Natural killer cell treated with Interleukin-12 subunit alpha and Interleukin-12 subunit beta and Interleukin-15 and Interleukin-18, amount 100 ng/mL, for 72 hours (primary cell): ENCODE measurements at regions not wholly inside any gene's neighbourhood (a gene's known extent, or its start where the extent isn't known, plus 50 kb on each side); places are given as distances from the start of the nearest gene placed in this dataset.
"Not testable (repeated sequence)": the region's sequence is repeated elsewhere in the genome, so short reads cannot be mapped to it uniquely, and the experiment has no call there.

Source experiments
- ATAC-seq, 2 donors: fragments of 150-1000 bp; cut with Tn5 transposase in 1 of 2; sonication (Bioruptor Pico), chemical (Tn5 transposase) in 1 of 2; 2 replicates each; pipeline ENCODE4 v1.10.0; 2021
- DNase-seq: peaks from one replicate; pipeline ENCODE4 v3.0.0; 2022; ENCODE audit warnings: low spot score
- H3K27ac Mint-ChIP-seq, 2 donors: 1 replicate in 1 of 2; 2 replicates in 1 of 2; pipeline ENCODE4 v1.8.0; 2022; ENCODE audit warnings: mixed read lengths in 2 of 2, mild to moderate bottlenecking in 1 of 2, moderate library complexity in 1 of 2
- H3K27me3 Mint-ChIP-seq, 2 donors: 1 replicate in 1 of 2; 2 replicates in 1 of 2; pipeline ENCODE4 v1.8.0; 2022; ENCODE audit warnings: mixed read lengths in 2 of 2
- H3K36me3 Mint-ChIP-seq: one replicate; pipeline ENCODE4 v1.8.0; 2022; ENCODE audit warnings: mixed read lengths
- H3K4me1 Mint-ChIP-seq, 2 donors: 1 replicate in 1 of 2; 2 replicates in 1 of 2; pipeline ENCODE4 v1.8.0; 2022; ENCODE audit warnings: low read depth in 2 of 2, mixed read lengths in 2 of 2, mild to moderate bottlenecking in 1 of 2
- H3K4me3 Mint-ChIP-seq: one replicate; pipeline ENCODE4 v1.8.0; 2022; ENCODE audit warnings: mixed read lengths
- H3K9me3 Mint-ChIP-seq: 2 replicates; pipeline ENCODE4 v1.8.0; 2022; ENCODE audit warnings: mixed read lengths

DNA sequence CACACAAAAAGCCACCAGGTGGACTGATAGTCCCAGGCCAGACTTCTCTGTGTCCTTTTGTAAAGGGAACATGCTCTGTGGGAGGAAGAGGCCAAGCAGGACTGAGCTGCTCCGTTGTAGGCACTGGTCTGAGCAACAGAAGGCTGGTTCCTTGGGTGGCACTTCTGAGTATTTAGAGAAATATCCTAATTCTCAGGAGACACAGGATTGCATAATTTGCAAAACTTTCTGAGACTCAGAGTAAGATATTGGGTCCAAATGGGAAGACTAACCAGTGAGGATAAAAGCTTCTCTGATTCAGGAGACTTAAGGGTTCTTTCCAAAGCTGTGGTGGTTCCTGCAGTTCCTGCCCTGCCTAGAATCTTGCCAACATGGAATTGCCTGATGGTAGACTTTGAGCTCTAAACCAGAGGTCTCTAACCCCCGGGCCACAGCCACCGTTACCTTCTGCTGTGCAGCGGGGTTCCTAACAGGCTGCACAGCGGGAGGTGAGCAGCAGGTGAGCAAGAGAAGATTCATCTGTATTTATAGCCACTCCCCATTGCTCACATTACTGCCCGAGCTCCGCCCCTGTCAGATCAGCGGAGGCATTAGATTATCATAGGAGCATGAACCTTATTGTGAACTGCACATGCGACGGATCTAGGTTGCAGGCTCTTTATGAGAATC is 107.0 kb downstream of the OLIG3 start:
- H3K9me3 Mint-ChIP-seq, result peaks cover 5% of the 10 kb centered on the region
- peaks cover 25% of the 10 kb centered on the region for H3K36me3 Mint-ChIP-seq
- peak overlapping the region; percentile 77 to 87 for H3K27ac Mint-ChIP-seq
- no peak overlapping the region for H3K4me3 Mint-ChIP-seq
- DNase-seq (no peak), ATAC-seq (no peak)
- peaks cover 55 to 65% of the 10 kb centered on the region in 2 donors for H3K4me1 Mint-ChIP-seq
- no peaks in the 10 kb centered on the region for H3K27me3 Mint-ChIP-seq

DNA sequence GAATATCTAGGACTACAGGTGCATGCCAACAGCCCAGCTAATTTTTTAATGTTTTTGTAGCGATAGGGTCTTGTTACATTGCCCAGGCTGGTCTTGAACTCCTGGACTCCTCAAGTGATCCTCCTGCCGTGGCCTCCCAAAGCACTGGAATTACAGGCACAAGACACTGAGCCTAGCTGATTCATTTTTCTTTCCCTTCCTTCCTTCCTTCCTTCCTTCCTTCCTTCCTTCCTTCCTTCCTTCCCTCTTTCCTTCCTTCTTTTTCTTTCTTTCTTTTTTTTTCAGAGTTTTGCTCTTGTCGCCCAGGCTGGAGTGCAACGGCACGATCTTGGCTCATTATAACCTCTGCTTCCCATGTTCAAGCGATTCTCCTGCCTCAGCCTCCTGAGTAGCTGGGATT is 110.9 kb downstream of the OLIG3 start:
- not testable (repeated sequence) for H3K4me3 Mint-ChIP-seq, H3K9me3 Mint-ChIP-seq, ATAC-seq, DNase-seq, H3K27me3 Mint-ChIP-seq
- peaks cover 29 to 30% of the 10 kb centered on the region in 2 donors for H3K4me1 Mint-ChIP-seq
- peak overlapping the region in 1 of 2 donors; percentile 34 for H3K27ac Mint-ChIP-seq
- peaks cover 18% of the 10 kb centered on the region for H3K36me3 Mint-ChIP-seq

DNA sequence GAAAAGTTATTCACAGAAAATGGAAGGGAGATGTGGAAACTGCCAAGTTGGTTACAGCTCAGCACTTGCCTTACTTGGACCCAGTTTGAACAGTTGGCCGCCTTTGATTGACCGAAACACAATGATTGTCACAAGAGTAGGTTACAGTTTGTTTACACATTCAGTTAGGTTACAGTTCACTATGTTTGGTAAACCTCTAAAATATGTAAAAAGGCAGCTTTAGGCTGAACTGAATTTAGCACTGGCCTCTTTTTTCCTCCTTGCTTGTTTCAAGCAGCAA is 116.2 kb downstream of the OLIG3 start:
- DNase-seq (no peak), ATAC-seq (no peak)
- H3K4me3 Mint-ChIP-seq, result no peak overlapping the region
- H3K27me3 Mint-ChIP-seq, result no peaks in the 10 kb centered on the region
- H3K27ac Mint-ChIP-seq, result peak overlapping the region in 1 of 2 donors; percentile 45
- H3K36me3 Mint-ChIP-seq, result no peaks in the 10 kb centered on the region
- H3K9me3 Mint-ChIP-seq, result no peaks in the 10 kb centered on the region
- peaks cover 8 to 14% of the 10 kb centered on the region in 2 donors for H3K4me1 Mint-ChIP-seq

DNA sequence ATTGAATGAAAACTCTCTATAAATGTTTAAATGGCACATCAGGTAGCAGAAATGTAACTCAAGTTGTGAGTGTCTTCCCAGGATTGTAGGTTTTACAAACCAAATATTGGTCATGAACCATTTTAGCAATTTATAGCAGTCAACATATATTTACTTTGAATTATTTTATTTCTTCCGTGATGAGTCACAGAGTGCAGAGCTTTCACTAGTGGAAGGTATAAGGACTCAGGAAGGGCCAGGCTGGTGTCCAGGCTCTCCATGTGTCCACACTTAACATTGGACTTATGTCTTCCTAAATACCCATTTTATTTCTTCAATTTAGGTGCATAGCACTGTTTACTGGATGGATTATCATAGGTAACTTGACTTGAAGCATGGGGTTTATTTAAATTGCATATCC is 120.9 kb downstream of the OLIG3 start:
- peaks cover 3 to 5% of the 10 kb centered on the region in 2 donors for H3K4me1 Mint-ChIP-seq
- no peak overlapping the region for H3K4me3 Mint-ChIP-seq
- H3K27me3 Mint-ChIP-seq, result no peaks in the 10 kb centered on the region

DNA sequence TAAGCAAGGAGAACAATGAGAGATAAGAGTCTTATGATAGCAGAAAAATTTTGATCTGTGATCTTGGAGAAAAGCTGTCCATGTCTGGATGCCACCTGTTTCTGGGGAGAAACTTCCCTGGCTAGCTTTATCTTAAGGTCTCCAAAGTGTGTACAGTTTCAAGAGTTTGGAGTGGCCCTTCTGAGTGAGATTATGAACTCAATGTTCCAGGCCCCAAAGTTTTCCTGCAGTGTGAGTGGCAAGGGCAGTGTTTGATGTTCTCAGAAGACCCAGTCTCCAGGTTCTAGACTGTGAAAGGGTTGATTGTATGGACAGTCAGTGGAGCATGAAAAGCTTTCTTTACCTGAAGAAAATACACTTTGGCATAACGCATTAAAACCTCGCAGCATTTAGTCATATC is 121.7 kb downstream of the OLIG3 start:
- Mint-ChIP-seq H3K4me3 (no peak overlapping the region), H3K4me1 (peaks cover 3 to 5% of the 10 kb centered on the region in 2 donors), H3K36me3 (no peaks in the 10 kb centered on the region), H3K27ac (no peak overlapping the region), H3K9me3 (no peaks in the 10 kb centered on the region), H3K27me3 (no peaks in the 10 kb centered on the region)
- ATAC-seq (no peak), DNase-seq (no peak)

More for the DNA sequence above, 120.9 kb downstream of the OLIG3 start:
- Mint-ChIP-seq H3K36me3 (no peaks in the 10 kb centered on the region), H3K9me3 (no peaks in the 10 kb centered on the region), H3K27ac (no peak overlapping the region)
- DNase-seq, result no peak
- ATAC-seq, result no peak

DNA sequence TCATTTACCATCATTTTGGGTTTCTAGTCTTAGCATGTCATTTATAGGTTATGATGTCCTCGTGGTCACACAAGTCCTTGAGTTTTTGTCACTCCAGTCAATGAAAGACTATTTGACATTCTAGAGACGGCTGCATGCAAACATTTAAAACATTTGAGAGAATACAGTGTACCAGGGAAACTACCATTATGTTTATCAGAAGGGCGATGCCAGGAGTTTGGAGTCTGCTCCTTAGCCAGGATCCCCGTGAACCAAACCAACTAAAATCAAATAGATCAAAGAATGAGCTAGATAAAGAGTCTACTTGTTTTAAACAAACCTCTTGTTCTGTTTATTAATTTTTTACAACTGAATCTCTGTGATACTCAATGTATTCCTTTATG is 122.6 kb downstream of the OLIG3 start:
- peaks cover 3 to 5% of the 10 kb centered on the region in 2 donors for H3K4me1 Mint-ChIP-seq
- no peaks in the 10 kb centered on the region for H3K27me3 Mint-ChIP-seq
- no peak overlapping the region for H3K27ac Mint-ChIP-seq
- no peak overlapping the region for H3K4me3 Mint-ChIP-seq
- H3K9me3 Mint-ChIP-seq, result no peaks in the 10 kb centered on the region
- no peak for ATAC-seq
- H3K36me3 Mint-ChIP-seq, result no peaks in the 10 kb centered on the region
- DNase-seq, result no peak

DNA sequence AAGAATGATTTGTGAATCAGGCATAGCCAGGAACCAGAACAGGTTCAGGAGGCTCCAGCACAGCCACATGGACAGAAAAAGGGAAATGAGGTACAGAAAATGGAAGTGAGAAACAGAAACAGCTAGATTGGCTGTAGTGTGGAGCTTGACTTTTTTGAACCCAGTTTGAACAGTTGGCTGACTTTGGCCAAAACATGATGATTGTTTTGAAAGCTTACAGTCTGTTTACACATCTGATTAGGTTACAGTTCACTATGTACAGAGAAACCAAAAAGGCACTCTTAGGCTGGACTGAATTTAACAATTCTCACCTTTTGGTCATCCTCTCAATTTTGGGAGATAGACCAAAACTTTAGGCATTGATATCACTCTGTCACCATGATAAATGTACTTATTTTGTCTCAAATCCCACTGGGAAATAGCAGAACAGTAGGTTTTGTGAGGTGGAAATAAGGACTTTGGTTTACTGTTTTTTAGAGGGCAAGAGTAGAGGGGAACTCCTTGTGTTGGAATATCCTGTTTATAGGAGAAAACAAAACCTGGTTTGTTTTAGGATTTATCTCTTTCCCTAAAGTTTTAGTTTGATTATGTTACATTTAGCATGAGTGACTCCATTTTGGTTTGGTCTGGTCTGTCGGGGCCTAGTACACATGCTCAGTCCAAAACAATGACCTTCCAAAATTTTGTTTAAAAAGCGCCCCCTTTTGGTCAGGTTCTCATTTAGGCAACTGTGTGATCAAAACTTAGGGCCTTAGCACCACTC is 123.1 kb downstream of the OLIG3 start:
- Mint-ChIP-seq H3K9me3 (no peaks in the 10 kb centered on the region), H3K27ac (no peak overlapping the region), H3K4me1 (no peaks in the 10 kb centered on the region), H3K27me3 (no peaks in the 10 kb centered on the region), H3K4me3 (no peak overlapping the region), H3K36me3 (no peaks in the 10 kb centered on the region)
- ATAC-seq (no peak), DNase-seq (no peak)

DNA sequence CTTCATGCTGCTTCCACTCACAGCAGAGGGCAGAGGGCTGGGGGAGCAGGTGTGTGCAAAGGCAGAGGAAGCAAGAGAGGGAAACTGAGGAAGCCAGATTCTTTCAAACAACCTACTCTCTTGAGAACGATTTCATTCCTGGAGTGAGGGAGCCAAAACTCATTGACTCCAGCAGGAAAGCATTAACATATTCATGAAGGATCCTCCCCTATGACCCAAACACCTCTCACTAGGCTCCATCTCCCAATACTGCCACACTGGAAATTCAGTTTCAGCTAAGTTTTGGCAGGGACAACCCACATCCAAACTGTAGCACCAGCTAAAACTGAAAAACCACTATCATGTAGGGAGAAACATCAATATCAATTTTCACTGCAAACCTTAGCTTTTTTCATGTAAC is 125.1 kb downstream of the OLIG3 start:
- no peak for DNase-seq

DNA sequence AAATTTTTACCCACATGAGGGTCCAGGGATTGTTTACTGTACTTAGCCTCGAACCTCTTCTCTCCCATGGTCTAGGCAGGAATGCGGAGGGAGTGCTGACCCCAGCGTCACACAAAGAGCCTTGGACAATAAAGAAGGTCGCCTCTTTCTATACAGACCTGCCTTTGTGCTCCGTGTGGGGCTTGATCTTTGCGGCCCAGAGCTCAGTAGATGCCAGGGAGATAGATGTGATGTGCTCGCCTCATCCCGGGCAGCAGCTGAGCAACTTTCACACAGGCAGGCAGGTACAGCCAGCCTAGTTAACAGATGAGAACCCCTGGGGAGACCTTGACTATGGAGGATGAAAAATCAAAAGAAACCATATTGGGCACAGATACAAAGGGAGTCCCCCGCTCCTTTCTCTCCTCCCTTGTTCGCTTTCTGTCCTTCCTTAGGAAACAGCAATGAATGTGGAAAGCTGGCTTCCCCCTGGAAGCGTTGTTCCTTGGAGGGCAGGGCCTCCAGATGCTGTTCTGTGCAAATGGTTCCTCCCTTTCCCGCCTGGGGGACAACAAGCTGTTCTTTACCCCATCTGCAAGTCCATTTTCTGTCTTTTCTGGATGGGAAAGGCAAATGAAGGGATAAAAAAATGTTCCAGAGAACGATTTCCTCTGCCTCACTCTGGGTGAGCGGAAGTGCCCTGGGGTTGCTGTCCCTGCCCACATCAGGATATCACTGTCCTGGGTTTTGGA is 128.3 kb downstream of the OLIG3 start:
- ATAC-seq (no peak), DNase-seq (no peak)
- H3K9me3 Mint-ChIP-seq, result no peaks in the 10 kb centered on the region
- H3K27me3 Mint-ChIP-seq, result no peaks in the 10 kb centered on the region
- H3K27ac Mint-ChIP-seq, result peak overlapping the region in 1 of 2 donors; percentile 24
- H3K4me1 Mint-ChIP-seq, result peaks cover 14% of the 10 kb centered on the region in 2 donors
- peaks cover 11% of the 10 kb centered on the region for H3K36me3 Mint-ChIP-seq
- H3K4me3 Mint-ChIP-seq, result no peak overlapping the region

More for the DNA sequence above, 125.1 kb downstream of the OLIG3 start:
- H3K36me3 Mint-ChIP-seq, result no peaks in the 10 kb centered on the region
- no peak for ATAC-seq
- no peak overlapping the region for H3K27ac Mint-ChIP-seq
- H3K4me3 Mint-ChIP-seq, result no peak overlapping the region
- H3K4me1 Mint-ChIP-seq, result peaks cover 0 to 2% of the 10 kb centered on the region in 2 donors
- no peaks in the 10 kb centered on the region for H3K27me3 Mint-ChIP-seq
- no peaks in the 10 kb centered on the region for H3K9me3 Mint-ChIP-seq

DNA sequence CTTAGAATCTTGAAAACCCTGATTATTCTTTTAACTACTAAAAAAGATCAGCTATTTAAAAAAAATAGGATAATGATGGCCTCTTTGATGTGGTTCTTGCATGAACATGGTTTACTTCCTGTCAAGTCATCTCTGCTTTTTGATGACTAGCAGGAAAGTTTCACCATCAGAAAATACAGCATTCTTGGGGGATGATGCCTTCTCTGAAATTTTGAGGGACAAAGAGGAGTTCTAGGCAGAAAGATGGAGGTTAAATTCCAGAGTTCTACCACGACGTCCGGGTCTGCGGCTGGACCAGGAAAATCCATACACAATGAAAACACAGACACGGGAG is 130.4 kb downstream of the OLIG3 start:
- Mint-ChIP-seq H3K27ac (peak overlapping the region; percentile 76 to 79), H3K4me3 (peak overlapping the region; percentile 69), H3K36me3 (peaks cover 11% of the 10 kb centered on the region), H3K9me3 (no peaks in the 10 kb centered on the region), H3K4me1 (peaks cover 14% of the 10 kb centered on the region in 2 donors), H3K27me3 (no peaks in the 10 kb centered on the region)
- DNase-seq (no peak), ATAC-seq (peak in 1 of 2 donors; percentile 71)

DNA sequence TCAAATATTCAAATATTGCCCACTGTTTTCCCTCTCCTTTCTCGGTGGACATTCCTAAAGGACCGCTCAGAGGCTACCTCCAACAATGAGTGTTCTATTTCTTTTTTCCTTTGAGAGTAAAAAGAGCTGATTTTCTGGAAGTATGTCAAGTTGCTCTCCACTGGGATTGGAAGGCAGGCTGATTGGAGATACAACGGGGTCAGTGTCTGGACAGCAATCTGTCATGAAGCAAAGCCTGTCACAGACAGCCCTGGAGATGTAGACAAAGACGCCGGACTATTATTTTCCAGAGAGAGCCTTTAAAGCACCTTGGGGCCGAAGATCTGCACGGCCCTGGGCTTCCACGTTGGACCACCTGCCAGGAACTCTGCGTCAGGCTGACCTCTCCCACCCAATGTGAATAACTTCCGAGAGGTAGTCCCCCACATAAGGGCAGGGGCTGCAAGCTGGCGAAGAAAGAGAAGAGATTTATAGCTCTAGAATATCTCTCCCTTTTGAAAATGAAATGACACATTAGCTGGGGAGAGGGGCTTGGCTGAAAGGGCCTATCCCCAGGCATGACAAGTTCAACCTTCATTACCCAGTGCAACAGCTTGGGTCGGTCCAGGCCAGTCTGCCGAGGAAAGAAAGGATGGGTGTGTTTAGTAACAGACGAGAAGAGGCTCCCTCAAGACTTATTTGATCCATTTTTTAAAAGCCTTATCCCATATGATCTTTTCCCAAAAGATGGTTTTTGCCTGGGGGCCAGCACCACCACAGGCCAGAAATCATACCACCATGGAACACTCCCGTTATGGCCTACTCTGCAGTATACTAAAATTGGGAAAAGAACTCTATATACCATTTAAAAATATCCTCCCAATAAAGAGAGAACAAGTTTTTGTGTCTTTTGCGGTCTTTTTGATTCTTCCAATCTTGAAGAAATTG is 131.1 kb downstream of the OLIG3 start:
- peak overlapping the region; percentile 69 for H3K4me3 Mint-ChIP-seq
- no peak for ATAC-seq
- peak overlapping the region; percentile 76 to 79 for H3K27ac Mint-ChIP-seq
- no peaks in the 10 kb centered on the region for H3K27me3 Mint-ChIP-seq
- DNase-seq, result no peak
- H3K9me3 Mint-ChIP-seq, result no peaks in the 10 kb centered on the region
- peaks cover 11% of the 10 kb centered on the region for H3K36me3 Mint-ChIP-seq
- peaks cover 14% of the 10 kb centered on the region in 2 donors for H3K4me1 Mint-ChIP-seq

DNA sequence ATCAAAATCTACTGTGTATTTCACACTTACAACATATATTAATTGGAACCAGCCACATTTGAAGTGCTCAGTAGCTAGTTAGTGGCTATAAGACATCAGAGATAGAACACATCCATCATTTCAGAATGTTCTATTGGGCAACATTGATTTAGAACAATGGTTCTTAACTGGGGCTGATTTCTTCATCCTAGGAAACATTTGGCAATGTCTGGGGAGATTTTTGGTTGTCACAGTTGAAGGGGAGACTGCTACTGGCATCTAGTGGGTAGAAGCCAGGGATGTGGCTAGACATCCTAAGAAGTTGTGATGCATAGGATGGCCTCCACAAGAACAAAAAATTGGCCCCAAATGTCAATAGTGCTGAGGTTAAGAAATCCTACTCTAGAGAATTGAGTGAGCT is 132.5 kb downstream of the OLIG3 start:
- DNase-seq (no peak), ATAC-seq (no peak)
- no peak overlapping the region for H3K4me3 Mint-ChIP-seq
- H3K27ac Mint-ChIP-seq, result peak overlapping the region in 1 of 2 donors; percentile 12
- H3K36me3 Mint-ChIP-seq, result peaks cover 11% of the 10 kb centered on the region
- no peaks in the 10 kb centered on the region for H3K9me3 Mint-ChIP-seq
- H3K4me1 Mint-ChIP-seq, result peaks cover 14% of the 10 kb centered on the region in 2 donors
- no peaks in the 10 kb centered on the region for H3K27me3 Mint-ChIP-seq

DNA sequence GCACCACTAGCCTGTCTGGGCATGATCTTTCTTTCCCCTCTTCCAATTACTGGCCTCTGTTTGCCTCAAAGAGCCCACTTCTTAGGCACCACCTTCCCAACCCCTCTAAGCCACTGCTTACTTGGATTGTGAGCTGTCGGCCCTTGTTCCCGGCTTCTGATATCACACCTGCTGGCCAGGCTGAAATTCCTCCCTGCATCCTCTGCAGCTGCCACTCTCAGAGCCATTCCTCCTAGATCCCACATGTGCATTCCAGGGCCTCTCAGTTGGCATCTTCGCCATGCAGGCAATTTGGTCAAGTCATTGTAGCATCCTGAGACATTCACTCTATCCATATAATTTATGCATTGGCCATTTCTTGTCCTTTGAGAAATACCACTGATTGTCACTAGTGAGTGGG is 135.9 kb downstream of the OLIG3 start:
- H3K4me3 Mint-ChIP-seq, result no peak overlapping the region
- no peaks in the 10 kb centered on the region for H3K27me3 Mint-ChIP-seq
- peaks cover 10 to 14% of the 10 kb centered on the region in 2 donors for H3K4me1 Mint-ChIP-seq
- ATAC-seq (no peak), DNase-seq (no peak)
- H3K36me3 Mint-ChIP-seq, result peaks cover 6% of the 10 kb centered on the region
- no peaks in the 10 kb centered on the region for H3K9me3 Mint-ChIP-seq
- no peak overlapping the region for H3K27ac Mint-ChIP-seq
